BLaER1 (cell line): ENCODE measurements at regions not wholly inside any gene's neighbourhood (a gene's known extent, or its start where the extent isn't known, plus 50 kb on each side); places are given as distances from the start of the nearest gene placed in this dataset.

Experiments
- H3K27ac ChIP-seq: shearing (Covaris generic); formaldehyde crosslinking; 2 replicates; pipeline ENCODE4 v1.8.1; 2022
- H3K27me3 ChIP-seq: shearing (Covaris generic); formaldehyde crosslinking; 2 replicates; pipeline ENCODE4 v1.8.1; 2022
- H3K36me3 ChIP-seq: shearing (Covaris generic); formaldehyde crosslinking; 2 replicates; pipeline ENCODE4 v1.8.1; 2022
- H3K4me1 ChIP-seq: shearing (Covaris generic); formaldehyde crosslinking; 2 replicates; pipeline ENCODE4 v1.8.1; 2022
- H3K4me2 ChIP-seq: shearing (Covaris generic); formaldehyde crosslinking; 2 replicates; pipeline ENCODE4 v1.8.1; 2022
- H3K4me3 ChIP-seq: shearing (Covaris generic); formaldehyde crosslinking; 2 replicates; pipeline ENCODE4 v1.8.1; 2022
- H3K9ac ChIP-seq: shearing (Covaris generic); formaldehyde crosslinking; 2 replicates; pipeline ENCODE4 v1.8.1; 2022
- H3K9me3 ChIP-seq: shearing (Covaris generic); formaldehyde crosslinking; 2 replicates; pipeline ENCODE4 v1.8.1; 2022
- H4K20me1 ChIP-seq: shearing (Covaris generic); formaldehyde crosslinking; 2 replicates; pipeline ENCODE4 v1.8.1; 2022
- Cebpa-rat ChIP-seq: shearing (Covaris generic); IDR thresholded peaks from 2 replicates; pipeline ENCODE4 v1.8.1; 2022

- H3K4me3 ChIP-seq, result no peak overlapping the region
- H3K27ac ChIP-seq, result no peak overlapping the region
- H3K27me3 ChIP-seq, result no peaks in the 10 kb centered on the region
- TF ChIP-seq Cebpa-rat, result no peak
- H3K36me3 ChIP-seq, result no peaks in the 10 kb centered on the region
- no peaks in the 10 kb centered on the region for H4K20me1 ChIP-seq
- no peaks in the 10 kb centered on the region for H3K4me1 ChIP-seq
- H3K9me3 ChIP-seq, result no peaks in the 10 kb centered on the region
- no peak overlapping the region for H3K4me2 ChIP-seq
- no peak overlapping the region for H3K9ac ChIP-seq
Observed at GRCh38 chr13:70405266-70405665, 297.0 kb upstream of the KLHL1 start.

- no peak overlapping the region for H3K27ac ChIP-seq
- no peaks in the 10 kb centered on the region for H3K9me3 ChIP-seq
- H3K27me3 ChIP-seq, result no peaks in the 10 kb centered on the region
- H3K9ac ChIP-seq, result no peak overlapping the region
- no peaks in the 10 kb centered on the region for H4K20me1 ChIP-seq
- H3K4me2 ChIP-seq, result no peak overlapping the region
- H3K4me3 ChIP-seq, result no peak overlapping the region
- TF ChIP-seq Cebpa-rat, result no peak
- H3K36me3 ChIP-seq, result no peaks in the 10 kb centered on the region
- H3K4me1 ChIP-seq, result no peaks in the 10 kb centered on the region
Observed at GRCh38 chr13:70394031-70394548, 285.8 kb upstream of the KLHL1 start.

- Histone ChIP-seq H3K9ac (no peak overlapping the region), H3K27me3 (no peaks in the 10 kb centered on the region), H3K27ac (no peak overlapping the region), H3K4me3 (no peak overlapping the region), H3K36me3 (no peaks in the 10 kb centered on the region), H3K4me1 (no peaks in the 10 kb centered on the region), H3K4me2 (no peak overlapping the region), H4K20me1 (no peaks in the 10 kb centered on the region), H3K9me3 (no peaks in the 10 kb centered on the region)
- TF ChIP-seq Cebpa-rat, result no peak
Observed at GRCh38 chr13:70391678-70392077, 283.4 kb upstream of the KLHL1 start.

GRCh38 chr13:70390968-70391367, 282.7 kb upstream of the KLHL1 start:
- Histone ChIP-seq H3K27me3 (no peaks in the 10 kb centered on the region), H4K20me1 (no peaks in the 10 kb centered on the region), H3K9me3 (no peaks in the 10 kb centered on the region), H3K36me3 (no peaks in the 10 kb centered on the region), H3K4me1 (no peaks in the 10 kb centered on the region), H3K9ac (no peak overlapping the region), H3K4me2 (no peak overlapping the region), H3K27ac (no peak overlapping the region), H3K4me3 (no peak overlapping the region)
- no peak for TF ChIP-seq Cebpa-rat

- Histone ChIP-seq H3K9me3 (no peaks in the 10 kb centered on the region), H3K27ac (no peak overlapping the region), H4K20me1 (no peaks in the 10 kb centered on the region), H3K4me1 (no peaks in the 10 kb centered on the region), H3K36me3 (no peaks in the 10 kb centered on the region), H3K9ac (no peak overlapping the region), H3K27me3 (no peaks in the 10 kb centered on the region), H3K4me3 (no peak overlapping the region), H3K4me2 (no peak overlapping the region)
- TF ChIP-seq Cebpa-rat, result no peak
Observed at GRCh38 chr13:70390064-70390463, 281.8 kb upstream of the KLHL1 start.

- H3K9ac ChIP-seq, result no peak overlapping the region
- no peak for TF ChIP-seq Cebpa-rat
- H3K27me3 ChIP-seq, result no peaks in the 10 kb centered on the region
- H3K27ac ChIP-seq, result no peak overlapping the region
- H3K4me2 ChIP-seq, result no peak overlapping the region
- no peaks in the 10 kb centered on the region for H3K9me3 ChIP-seq
- H3K36me3 ChIP-seq, result no peaks in the 10 kb centered on the region
- H4K20me1 ChIP-seq, result no peaks in the 10 kb centered on the region
- no peak overlapping the region for H3K4me3 ChIP-seq
- no peaks in the 10 kb centered on the region for H3K4me1 ChIP-seq
Observed at GRCh38 chr13:70388935-70389334, 280.7 kb upstream of the KLHL1 start.

- no peak overlapping the region for H3K4me2 ChIP-seq
- H3K27me3 ChIP-seq, result no peaks in the 10 kb centered on the region
- no peak overlapping the region for H3K4me3 ChIP-seq
- TF ChIP-seq Cebpa-rat, result no peak
- no peaks in the 10 kb centered on the region for H3K9me3 ChIP-seq
- H3K27ac ChIP-seq, result no peak overlapping the region
- H3K36me3 ChIP-seq, result no peaks in the 10 kb centered on the region
- H3K4me1 ChIP-seq, result no peaks in the 10 kb centered on the region
- no peaks in the 10 kb centered on the region for H4K20me1 ChIP-seq
- no peak overlapping the region for H3K9ac ChIP-seq
Observed at GRCh38 chr13:70386919-70387318, 278.7 kb upstream of the KLHL1 start.

GRCh38 chr13:70385852-70386251, 277.6 kb upstream of the KLHL1 start:
- H3K4me2 ChIP-seq, result no peak overlapping the region
- no peaks in the 10 kb centered on the region for H3K36me3 ChIP-seq
- H4K20me1 ChIP-seq, result no peaks in the 10 kb centered on the region
- no peaks in the 10 kb centered on the region for H3K4me1 ChIP-seq
- no peak overlapping the region for H3K27ac ChIP-seq
- H3K4me3 ChIP-seq, result no peak overlapping the region
- TF ChIP-seq Cebpa-rat, result no peak
- H3K9ac ChIP-seq, result no peak overlapping the region
- no peaks in the 10 kb centered on the region for H3K27me3 ChIP-seq
- H3K9me3 ChIP-seq, result no peaks in the 10 kb centered on the region

- no peak for TF ChIP-seq Cebpa-rat
- Histone ChIP-seq H3K4me1 (no peaks in the 10 kb centered on the region), H3K36me3 (no peaks in the 10 kb centered on the region), H4K20me1 (no peaks in the 10 kb centered on the region), H3K27me3 (no peaks in the 10 kb centered on the region), H3K9me3 (no peaks in the 10 kb centered on the region), H3K27ac (no peak overlapping the region), H3K9ac (no peak overlapping the region), H3K4me3 (no peak overlapping the region), H3K4me2 (no peak overlapping the region)
Observed at GRCh38 chr13:70384156-70384555, 275.9 kb upstream of the KLHL1 start.

- no peak overlapping the region for H3K4me2 ChIP-seq
- H3K9me3 ChIP-seq, result no peaks in the 10 kb centered on the region
- no peaks in the 10 kb centered on the region for H3K36me3 ChIP-seq
- no peak for TF ChIP-seq Cebpa-rat
- no peaks in the 10 kb centered on the region for H3K27me3 ChIP-seq
- no peaks in the 10 kb centered on the region for H3K4me1 ChIP-seq
- no peaks in the 10 kb centered on the region for H4K20me1 ChIP-seq
- no peak overlapping the region for H3K27ac ChIP-seq
- H3K4me3 ChIP-seq, result no peak overlapping the region
- no peak overlapping the region for H3K9ac ChIP-seq
Observed at GRCh38 chr13:70380809-70381208, 272.6 kb upstream of the KLHL1 start.

GRCh38 chr13:70375718-70376117, 267.5 kb upstream of the KLHL1 start:
- Histone ChIP-seq H3K4me3 (no peak overlapping the region), H3K9me3 (no peaks in the 10 kb centered on the region), H3K9ac (no peak overlapping the region), H3K36me3 (no peaks in the 10 kb centered on the region), H3K27me3 (no peaks in the 10 kb centered on the region), H3K4me1 (no peaks in the 10 kb centered on the region), H3K27ac (no peak overlapping the region), H3K4me2 (no peak overlapping the region), H4K20me1 (no peaks in the 10 kb centered on the region)
- no peak for TF ChIP-seq Cebpa-rat
